ENCODE measurements at regions not wholly inside any gene's neighbourhood (a gene's known extent, or its start where the extent isn't known, plus 50 kb on each side); places are given as distances from the start of the nearest gene placed in this dataset.

- TF ChIP-seq, protein P1, sequence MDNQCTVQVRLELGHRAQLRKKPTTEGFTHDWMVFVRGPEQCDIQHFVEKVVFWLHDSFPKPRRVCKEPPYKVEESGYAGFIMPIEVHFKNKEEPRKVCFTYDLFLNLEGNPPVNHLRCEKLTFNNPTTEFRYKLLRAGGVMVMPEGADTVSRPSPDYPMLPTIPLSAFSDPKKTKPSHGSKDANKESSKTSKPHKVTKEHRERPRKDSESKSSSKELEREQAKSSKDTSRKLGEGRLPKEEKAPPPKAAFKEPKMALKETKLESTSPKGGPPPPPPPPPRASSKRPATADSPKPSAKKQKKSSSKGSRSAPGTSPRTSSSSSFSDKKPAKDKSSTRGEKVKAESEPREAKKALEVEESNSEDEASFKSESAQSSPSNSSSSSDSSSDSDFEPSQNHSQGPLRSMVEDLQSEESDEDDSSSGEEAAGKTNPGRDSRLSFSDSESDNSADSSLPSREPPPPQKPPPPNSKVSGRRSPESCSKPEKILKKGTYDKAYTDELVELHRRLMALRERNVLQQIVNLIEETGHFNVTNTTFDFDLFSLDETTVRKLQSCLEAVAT (IDR thresholded peaks at IDR 0.05), result no peak
- no peak for TF ChIP-seq HCFC1 (IDR thresholded peaks at IDR 0.05; ENCODE audit: low read depth, low read length)
- no peak for TF ChIP-seq ZNF253 (CRISPR knock-in tag; conservative IDR thresholded peaks at IDR 0.05)
- TF ChIP-seq, protein P2, sequence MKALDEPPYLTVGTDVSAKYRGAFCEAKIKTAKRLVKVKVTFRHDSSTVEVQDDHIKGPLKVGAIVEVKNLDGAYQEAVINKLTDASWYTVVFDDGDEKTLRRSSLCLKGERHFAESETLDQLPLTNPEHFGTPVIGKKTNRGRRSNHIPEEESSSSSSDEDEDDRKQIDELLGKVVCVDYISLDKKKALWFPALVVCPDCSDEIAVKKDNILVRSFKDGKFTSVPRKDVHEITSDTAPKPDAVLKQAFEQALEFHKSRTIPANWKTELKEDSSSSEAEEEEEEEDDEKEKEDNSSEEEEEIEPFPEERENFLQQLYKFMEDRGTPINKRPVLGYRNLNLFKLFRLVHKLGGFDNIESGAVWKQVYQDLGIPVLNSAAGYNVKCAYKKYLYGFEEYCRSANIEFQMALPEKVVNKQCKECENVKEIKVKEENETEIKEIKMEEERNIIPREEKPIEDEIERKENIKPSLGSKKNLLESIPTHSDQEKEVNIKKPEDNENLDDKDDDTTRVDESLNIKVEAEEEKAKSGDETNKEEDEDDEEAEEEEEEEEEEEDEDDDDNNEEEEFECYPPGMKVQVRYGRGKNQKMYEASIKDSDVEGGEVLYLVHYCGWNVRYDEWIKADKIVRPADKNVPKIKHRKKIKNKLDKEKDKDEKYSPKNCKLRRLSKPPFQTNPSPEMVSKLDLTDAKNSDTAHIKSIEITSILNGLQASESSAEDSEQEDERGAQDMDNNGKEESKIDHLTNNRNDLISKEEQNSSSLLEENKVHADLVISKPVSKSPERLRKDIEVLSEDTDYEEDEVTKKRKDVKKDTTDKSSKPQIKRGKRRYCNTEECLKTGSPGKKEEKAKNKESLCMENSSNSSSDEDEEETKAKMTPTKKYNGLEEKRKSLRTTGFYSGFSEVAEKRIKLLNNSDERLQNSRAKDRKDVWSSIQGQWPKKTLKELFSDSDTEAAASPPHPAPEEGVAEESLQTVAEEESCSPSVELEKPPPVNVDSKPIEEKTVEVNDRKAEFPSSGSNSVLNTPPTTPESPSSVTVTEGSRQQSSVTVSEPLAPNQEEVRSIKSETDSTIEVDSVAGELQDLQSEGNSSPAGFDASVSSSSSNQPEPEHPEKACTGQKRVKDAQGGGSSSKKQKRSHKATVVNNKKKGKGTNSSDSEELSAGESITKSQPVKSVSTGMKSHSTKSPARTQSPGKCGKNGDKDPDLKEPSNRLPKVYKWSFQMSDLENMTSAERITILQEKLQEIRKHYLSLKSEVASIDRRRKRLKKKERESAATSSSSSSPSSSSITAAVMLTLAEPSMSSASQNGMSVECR (CRISPR knock-in tag; IDR thresholded peaks at IDR 0.05), result no peak
Measured at GRCh38 chr3:164235289-164236028, 842.8 kb downstream of the SI start (continued).

- ChIA-PET POLR2A (no interaction called here), CTCF (ENCODE audit: low intra/inter-chr PET ratio) (no interaction called here)
- Histone ChIP-seq H3K4me3 (no peak overlapping the region), H3K9me3 (replicated peaks; ENCODE audit: control insufficient read depth, insufficient read depth, low read depth, low read length) (no peaks in the 10 kb centered on the region), H3K9me1 (ENCODE audit: control insufficient read depth, insufficient read depth, low read length) (no peaks in the 10 kb centered on the region), H3K4me1 (replicated peaks in 1 of 2; ENCODE audit: control insufficient read depth in 2 of 2, insufficient read depth in 2 of 2, low read length in 2 of 2) (no peaks in the 10 kb centered on the region), H3K36me3 (ENCODE audit: control insufficient read depth, insufficient read depth, low read length) (no peaks in the 10 kb centered on the region), H3K9ac (ENCODE audit: insufficient read depth in 1 of 2, low read depth in 2 of 2, low read length in 2 of 2) (no peak overlapping the region), H2AFZ (ENCODE audit: low read depth, low read length) (no peak overlapping the region), H4K20me1 (replicated peaks; ENCODE audit: control insufficient read depth, insufficient read depth, low read length) (no peaks in the 10 kb centered on the region), H3K27ac (ENCODE audit: extremely low read depth, low read depth, low read length) (no peak overlapping the region), H3K79me2 (ENCODE audit: control insufficient read depth, insufficient read depth, low read length) (no peaks in the 10 kb centered on the region), H3K27me3 (ENCODE audit: control insufficient read depth in 2 of 2, insufficient read depth in 2 of 2, low read length in 2 of 2) (no peaks in the 10 kb centered on the region), H3K4me2 (ENCODE audit: insufficient read depth, low read length) (no peak overlapping the region)
- ATAC-seq (no peak), FAIRE-seq (no peak), DNase-seq (ENCODE audit: extremely low read depth in 1 of 4, low spot score in 3 of 4) (no peak)
- no TSS peak for BruUV-seq (replicated peaks)
- intact Hi-C loops (cut with micrococcal nuclease), result no loop called here
- in situ Hi-C loops (cut with MboI), result no loop called here
- TF ChIP-seq USF2 (CRISPR knock-in tag; IDR thresholded peaks at IDR 0.05), result no peak
- 0% methylated on average over 2 of the region's 2 CpGs for WGBS (ENCODE audit: insufficient coverage, low coverage, missing lambda C conversion rate)
Measured at GRCh38 chr3:164233951-164234350, 844.3 kb downstream of the SI start.
